ENCODE measurements at regions not wholly inside any gene's neighbourhood (a gene's known extent, or its start where the extent isn't known, plus 50 kb on each side); places are given as distances from the start of the nearest gene placed in this dataset.

DNA sequence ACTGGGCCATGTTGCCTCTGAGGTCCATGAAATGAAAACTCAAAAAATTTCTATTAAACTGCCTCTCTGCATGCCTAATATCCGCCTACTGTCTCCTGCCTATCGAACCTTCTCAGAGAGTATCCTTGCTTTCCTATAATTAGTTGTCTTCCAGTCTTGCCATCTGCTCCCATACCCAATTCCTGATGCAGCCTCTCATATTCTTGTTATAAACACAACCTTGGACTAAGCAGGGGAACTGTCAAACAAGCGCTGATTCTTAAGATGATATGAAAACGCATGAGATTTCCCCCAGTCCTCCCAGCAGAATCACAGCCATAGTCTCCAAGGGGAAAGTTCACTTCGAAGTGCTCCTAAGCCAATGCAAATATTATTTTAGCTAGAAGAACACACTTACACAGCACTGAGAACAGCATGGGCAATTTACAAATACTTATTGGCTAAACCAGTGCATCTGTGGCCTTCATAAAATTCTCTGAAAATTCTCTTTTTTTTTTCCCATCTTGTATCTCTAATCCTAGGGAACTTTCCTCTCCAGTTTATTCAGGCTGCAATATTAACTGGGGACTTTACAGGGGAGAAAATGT, 471.6 kb downstream of the MBD2 start:
- peaks cover 10% of the 10 kb centered on the region for H3K9me3 Mint-ChIP-seq (ENCODE audit: low read depth)
- H3K27ac Mint-ChIP-seq = no peak overlapping the region
- H3K36me3 Mint-ChIP-seq = no peaks in the 10 kb centered on the region
- H3K27me3 Mint-ChIP-seq = no peaks in the 10 kb centered on the region
- no peak overlapping the region for H3K4me3 Mint-ChIP-seq
- H3K4me1 Mint-ChIP-seq (ENCODE audit: low read depth) = no peaks in the 10 kb centered on the region

- Mint-ChIP-seq H3K4me3 (no peak overlapping the region), H3K27me3 (no peaks in the 10 kb centered on the region), H3K9me3 (ENCODE audit: low read depth) (peaks cover 10% of the 10 kb centered on the region), H3K4me1 (ENCODE audit: low read depth) (no peaks in the 10 kb centered on the region), H3K27ac (no peak overlapping the region), H3K36me3 (no peaks in the 10 kb centered on the region)
Measured at GRCh38 chr18:53749766-53750165, 474.7 kb downstream of the MBD2 start.

GRCh38 chr18:53747663-53748160, 476.8 kb downstream of the MBD2 start:
- Mint-ChIP-seq H3K9me3 (ENCODE audit: low read depth) (peaks cover 13% of the 10 kb centered on the region), H3K4me3 (no peak overlapping the region), H3K27me3 (no peaks in the 10 kb centered on the region), H3K4me1 (ENCODE audit: low read depth) (no peaks in the 10 kb centered on the region), H3K36me3 (no peaks in the 10 kb centered on the region), H3K27ac (no peak overlapping the region)

DNA sequence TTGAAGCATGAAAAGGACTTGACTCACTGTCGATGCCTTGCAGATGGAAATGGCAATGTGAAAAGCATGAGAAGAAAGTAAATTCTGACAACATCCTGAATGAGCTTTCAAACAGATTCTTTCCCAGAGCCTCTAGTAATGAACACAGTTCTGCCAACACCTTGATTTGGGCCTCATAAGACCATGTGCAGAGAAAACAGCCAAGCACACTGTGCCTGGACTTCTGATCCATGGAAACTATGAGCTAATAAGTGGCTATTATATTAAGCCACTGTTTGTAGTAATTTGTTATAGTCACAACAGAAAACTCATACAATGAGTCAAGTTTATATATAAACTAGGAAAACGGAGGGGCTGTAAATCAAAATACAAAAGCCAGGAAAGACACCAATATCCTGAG, 477.3 kb downstream of the MBD2 start:
- Mint-ChIP-seq H3K36me3 (no peaks in the 10 kb centered on the region), H3K4me1 (ENCODE audit: low read depth) (no peaks in the 10 kb centered on the region), H3K27me3 (no peaks in the 10 kb centered on the region)

GRCh38 chr18:53745986-53746385, 478.5 kb downstream of the MBD2 start:
- no peaks in the 10 kb centered on the region for H3K27me3 Mint-ChIP-seq

More for the DNA sequence above, 477.3 kb downstream of the MBD2 start:
- peaks cover 13% of the 10 kb centered on the region for H3K9me3 Mint-ChIP-seq (ENCODE audit: low read depth)
- H3K27ac Mint-ChIP-seq = no peak overlapping the region
- no peak overlapping the region for H3K4me3 Mint-ChIP-seq

GRCh38 chr18:53745224-53745967, 479.1 kb downstream of the MBD2 start:
- Mint-ChIP-seq H3K4me1 (ENCODE audit: low read depth) (no peaks in the 10 kb centered on the region), H3K9me3 (ENCODE audit: low read depth) (peaks cover 5% of the 10 kb centered on the region), H3K36me3 (no peaks in the 10 kb centered on the region), H3K27ac (no peak overlapping the region), H3K4me3 (no peak overlapping the region), H3K27me3 (no peaks in the 10 kb centered on the region)

More at GRCh38 chr18:53745986-53746385, 478.5 kb downstream of the MBD2 start:
- no peak overlapping the region for H3K27ac Mint-ChIP-seq
- no peaks in the 10 kb centered on the region for H3K36me3 Mint-ChIP-seq
- H3K4me1 Mint-ChIP-seq (ENCODE audit: low read depth) = no peaks in the 10 kb centered on the region
- peaks cover 7% of the 10 kb centered on the region for H3K9me3 Mint-ChIP-seq (ENCODE audit: low read depth)
- no peak overlapping the region for H3K4me3 Mint-ChIP-seq

GRCh38 chr18:53739700-53740099, 484.8 kb downstream of the MBD2 start:
- Mint-ChIP-seq H3K9me3 (ENCODE audit: low read depth) (peaks cover 12% of the 10 kb centered on the region), H3K36me3 (no peaks in the 10 kb centered on the region), H3K27ac (no peak overlapping the region)

DNA sequence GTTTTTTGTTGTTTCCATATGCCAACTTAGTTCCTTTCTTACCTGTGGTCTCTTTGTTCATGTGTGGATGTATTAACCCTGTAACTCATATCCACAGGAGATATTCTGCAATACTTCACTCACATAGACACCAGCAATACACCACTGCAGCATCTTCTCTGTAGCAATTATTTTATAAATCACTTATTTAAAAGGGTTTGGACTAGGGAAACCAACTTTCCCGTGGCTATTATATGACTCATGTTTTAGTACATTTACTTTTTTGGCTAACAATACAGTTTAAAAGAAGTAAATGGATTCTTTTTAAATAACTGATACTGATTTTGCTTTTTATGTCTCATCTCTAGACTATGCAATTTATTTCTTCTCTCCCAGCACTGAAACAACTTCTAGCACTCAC, 488.9 kb downstream of the MBD2 start:
- H3K27ac Mint-ChIP-seq = no peak overlapping the region
- H3K36me3 Mint-ChIP-seq = no peaks in the 10 kb centered on the region
- no peaks in the 10 kb centered on the region for H3K4me1 Mint-ChIP-seq (ENCODE audit: low read depth)
- peaks cover 17% of the 10 kb centered on the region for H3K9me3 Mint-ChIP-seq (ENCODE audit: low read depth)
- H3K4me3 Mint-ChIP-seq = no peak overlapping the region
- H3K27me3 Mint-ChIP-seq = no peaks in the 10 kb centered on the region

More at GRCh38 chr18:53739700-53740099, 484.8 kb downstream of the MBD2 start:
- Mint-ChIP-seq H3K4me3 (no peak overlapping the region), H3K27me3 (no peaks in the 10 kb centered on the region), H3K4me1 (ENCODE audit: low read depth) (no peaks in the 10 kb centered on the region)

DNA sequence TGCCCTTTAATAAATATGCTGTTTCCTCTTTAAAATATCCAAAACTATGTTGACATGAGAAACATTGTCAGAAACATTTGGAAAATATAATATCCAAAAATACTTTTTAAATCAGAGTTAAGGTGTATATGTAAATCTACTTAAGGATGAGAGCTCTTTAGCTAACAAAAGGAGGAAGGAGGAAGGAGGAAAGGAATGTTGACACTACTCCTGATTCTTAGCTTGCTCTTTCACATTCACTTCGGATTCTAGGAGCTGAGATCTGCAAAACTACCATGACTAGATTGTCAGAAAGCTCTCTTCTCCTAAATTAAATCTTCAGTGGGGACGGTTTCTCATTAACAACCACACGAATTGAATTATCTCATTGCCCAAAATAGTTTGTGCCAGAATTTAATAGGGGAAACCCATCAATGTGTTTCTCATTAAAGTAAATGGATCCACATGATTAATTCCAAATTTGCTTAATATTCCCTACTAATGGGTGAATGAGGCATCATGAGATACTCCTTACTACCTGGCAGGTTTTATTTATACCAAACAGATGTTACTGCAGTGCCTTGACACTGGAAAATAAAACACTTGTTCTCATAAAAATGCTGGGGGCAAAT, 509.1 kb downstream of the MBD2 start:
- Mint-ChIP-seq H3K4me1 (ENCODE audit: low read depth) (no peaks in the 10 kb centered on the region), H3K27me3 (no peaks in the 10 kb centered on the region), H3K27ac (no peak overlapping the region), H3K36me3 (no peaks in the 10 kb centered on the region), H3K4me3 (no peak overlapping the region), H3K9me3 (ENCODE audit: low read depth) (peaks cover 4% of the 10 kb centered on the region)

GRCh38 chr18:53710080-53710479, 514.4 kb downstream of the MBD2 start:
- no peaks in the 10 kb centered on the region for H3K4me1 Mint-ChIP-seq (ENCODE audit: low read depth)
- no peaks in the 10 kb centered on the region for H3K27me3 Mint-ChIP-seq
- no peaks in the 10 kb centered on the region for H3K36me3 Mint-ChIP-seq
- H3K9me3 Mint-ChIP-seq (ENCODE audit: low read depth) = peaks cover 4% of the 10 kb centered on the region
- no peak overlapping the region for H3K4me3 Mint-ChIP-seq
- H3K27ac Mint-ChIP-seq = no peak overlapping the region

DNA sequence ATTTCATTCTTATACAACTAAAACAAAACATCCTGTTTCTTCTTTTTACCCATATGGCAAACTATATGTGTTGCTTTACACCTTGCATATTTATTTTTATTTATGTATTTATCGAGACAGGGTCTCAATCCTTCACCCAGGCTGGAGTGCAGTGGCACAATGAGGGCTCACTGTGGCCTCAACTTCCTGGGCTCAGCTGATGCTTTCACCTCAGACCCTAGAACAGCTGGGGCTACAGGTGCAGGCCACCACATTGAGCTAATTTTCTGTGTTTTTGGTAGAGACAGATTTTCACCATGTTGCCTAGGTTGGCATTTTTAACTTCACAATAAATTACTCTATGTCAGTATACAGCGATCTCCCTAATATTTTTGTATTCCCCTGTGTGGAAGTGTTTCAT, 522.0 kb downstream of the MBD2 start:
- H3K4me3 Mint-ChIP-seq = no peak overlapping the region
- no peak overlapping the region for H3K27ac Mint-ChIP-seq
- H3K27me3 Mint-ChIP-seq = no peaks in the 10 kb centered on the region
- H3K9me3 Mint-ChIP-seq (ENCODE audit: low read depth) = no peaks in the 10 kb centered on the region
- H3K4me1 Mint-ChIP-seq (ENCODE audit: low read depth) = no peaks in the 10 kb centered on the region
- no peaks in the 10 kb centered on the region for H3K36me3 Mint-ChIP-seq

DNA sequence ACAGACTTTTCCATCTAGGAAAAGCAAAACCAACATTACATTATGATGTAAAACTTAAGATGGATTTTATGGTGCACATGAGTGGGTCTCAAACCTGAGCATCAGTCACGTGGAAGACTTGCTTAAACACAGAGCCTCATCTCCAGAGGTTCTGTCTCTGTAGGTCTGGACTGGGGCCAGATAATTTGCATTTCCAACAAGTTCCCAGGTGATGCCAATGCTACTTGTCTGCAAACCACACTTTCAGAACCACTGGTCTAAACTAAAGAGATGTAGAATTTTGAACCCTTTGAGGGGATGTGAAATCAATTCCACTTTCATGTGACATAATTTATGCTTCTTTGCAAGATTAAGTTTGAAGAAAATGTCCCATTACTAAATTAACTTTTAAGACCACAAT, 522.8 kb downstream of the MBD2 start:
- no peak overlapping the region for H3K27ac Mint-ChIP-seq
- no peaks in the 10 kb centered on the region for H3K27me3 Mint-ChIP-seq
- H3K9me3 Mint-ChIP-seq (ENCODE audit: low read depth) = no peaks in the 10 kb centered on the region
- no peak overlapping the region for H3K4me3 Mint-ChIP-seq
- H3K4me1 Mint-ChIP-seq (ENCODE audit: low read depth) = no peaks in the 10 kb centered on the region
- no peaks in the 10 kb centered on the region for H3K36me3 Mint-ChIP-seq

DNA sequence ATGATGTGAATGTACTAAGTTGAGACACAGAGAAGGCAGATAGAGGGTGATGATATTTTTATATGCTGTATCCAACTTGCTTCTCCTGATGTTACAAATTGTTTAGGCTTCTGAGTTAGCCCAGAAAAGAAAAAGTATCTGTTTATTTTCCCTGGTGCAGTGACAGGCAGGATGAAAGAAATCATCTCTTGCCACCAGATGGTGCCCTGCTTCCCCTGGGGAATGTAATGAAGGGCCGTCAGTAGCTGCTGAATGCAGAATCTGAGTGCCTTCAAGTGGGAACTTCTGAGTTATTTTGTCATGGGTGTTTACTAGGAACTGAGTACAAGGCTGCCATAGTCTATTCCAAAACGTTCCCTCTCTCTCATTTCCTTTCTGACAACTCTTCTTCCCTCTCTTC, 525.6 kb downstream of the MBD2 start:
- H3K4me1 Mint-ChIP-seq (ENCODE audit: low read depth) = no peaks in the 10 kb centered on the region
- H3K27me3 Mint-ChIP-seq = no peaks in the 10 kb centered on the region
- peaks cover 7% of the 10 kb centered on the region for H3K9me3 Mint-ChIP-seq (ENCODE audit: low read depth)
- no peak overlapping the region for H3K4me3 Mint-ChIP-seq
- H3K27ac Mint-ChIP-seq = no peak overlapping the region
- H3K36me3 Mint-ChIP-seq = no peaks in the 10 kb centered on the region

DNA sequence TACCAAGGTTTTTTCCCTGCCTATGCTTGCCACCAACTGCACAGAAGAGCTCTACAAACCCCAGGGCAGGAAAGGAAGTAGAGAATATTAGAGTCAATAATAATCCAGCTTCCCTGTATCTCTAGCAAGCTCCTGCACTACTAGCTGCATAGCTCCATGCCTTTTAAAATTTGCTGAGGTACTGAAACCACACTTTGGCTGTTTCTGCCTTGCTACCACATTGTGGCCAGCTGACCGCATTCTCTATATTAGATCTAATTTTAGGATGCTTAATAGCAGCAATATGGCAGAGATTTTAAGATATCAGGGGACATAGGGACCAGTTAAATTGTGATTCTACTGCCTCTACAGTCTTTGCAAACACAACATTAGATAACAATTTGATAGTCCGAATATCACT, 534.6 kb downstream of the MBD2 start:
- Mint-ChIP-seq H3K9me3 (ENCODE audit: low read depth) (no peaks in the 10 kb centered on the region), H3K36me3 (no peaks in the 10 kb centered on the region), H3K27ac (no peak overlapping the region), H3K27me3 (no peaks in the 10 kb centered on the region), H3K4me3 (no peak overlapping the region), H3K4me1 (ENCODE audit: low read depth) (no peaks in the 10 kb centered on the region)

DNA sequence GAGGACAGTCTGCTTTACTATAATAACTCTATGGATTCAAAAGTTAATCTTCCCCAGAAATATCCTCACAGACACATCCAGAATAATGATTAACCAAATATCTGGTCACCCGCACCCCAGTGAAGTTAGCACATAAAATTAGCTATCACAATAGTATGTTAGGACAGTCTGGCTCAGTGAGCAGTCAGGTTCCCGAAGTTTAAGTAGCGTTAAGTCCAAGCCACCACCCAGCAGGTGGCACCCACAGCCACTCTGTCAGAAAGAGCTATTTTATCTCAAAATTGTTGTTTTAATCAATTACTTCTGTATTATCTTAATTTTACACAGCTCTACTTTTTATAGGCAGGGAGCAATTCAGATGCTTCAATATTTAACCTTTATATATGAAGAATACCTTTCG, 537.5 kb downstream of the MBD2 start:
- H3K4me3 Mint-ChIP-seq = no peak overlapping the region
- no peaks in the 10 kb centered on the region for H3K27me3 Mint-ChIP-seq
- H3K27ac Mint-ChIP-seq = no peak overlapping the region
- no peaks in the 10 kb centered on the region for H3K4me1 Mint-ChIP-seq (ENCODE audit: low read depth)
- no peaks in the 10 kb centered on the region for H3K36me3 Mint-ChIP-seq
- peaks cover 8% of the 10 kb centered on the region for H3K9me3 Mint-ChIP-seq (ENCODE audit: low read depth)
